PC-9 (cell line): ENCODE measurements at regions not wholly inside any gene's neighbourhood (a gene's known extent, or its start where the extent isn't known, plus 50 kb on each side); places are given as distances from the start of the nearest gene placed in this dataset.

Experiments used
- CTCF ChIP-seq: fragments of 200-600 bp; sonication (generic); conservative IDR thresholded peaks from 2 replicates; pipeline ENCODE4 v1.6.1; 2017; ENCODE audit warnings: mixed run types, antibody characterized with exemption, mild to moderate bottlenecking, moderate library complexity
- EZH2 ChIP-seq: fragments of 200-600 bp; sonication (generic); IDR thresholded peaks from 2 replicates; pipeline ENCODE4 v1.8.0; 2017; ENCODE audit warnings: antibody characterized with exemption, low read depth

GRCh38 chr20:62588458-62589149 lies 53.7 kb upstream of the SLCO4A1 start:
- TF ChIP-seq CTCF = no peak
- TF ChIP-seq EZH2 = no peak
